ENCODE measurements at regions not wholly inside any gene's neighbourhood (a gene's known extent, or its start where the extent isn't known, plus 50 kb on each side); places are given as distances from the start of the nearest gene placed in this dataset.

DNA sequence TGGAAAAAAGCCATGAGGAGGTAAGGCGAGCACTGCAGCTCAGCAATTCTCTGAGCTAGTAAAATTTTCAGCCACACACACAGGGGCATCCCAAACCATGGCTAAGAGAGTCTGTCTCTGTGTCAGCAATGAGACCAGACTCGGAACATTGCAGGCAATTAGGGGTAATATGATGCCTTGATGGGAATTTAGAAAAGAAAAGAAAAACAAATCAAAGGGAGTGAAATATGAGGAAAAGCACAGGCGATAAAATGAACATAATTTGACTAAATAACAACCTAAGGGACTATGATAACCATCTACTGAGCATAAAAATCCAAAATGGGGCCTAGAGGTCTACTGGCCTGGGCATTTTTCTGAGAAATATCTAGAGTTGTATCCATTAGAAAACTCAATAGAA is 546.0 kb upstream of the PSMD7 start:
- no peak overlapping the region for H3K4me3 ChIP-seq (ENCODE audit: low read depth, low read length)
- TF ChIP-seq, protein P1, sequence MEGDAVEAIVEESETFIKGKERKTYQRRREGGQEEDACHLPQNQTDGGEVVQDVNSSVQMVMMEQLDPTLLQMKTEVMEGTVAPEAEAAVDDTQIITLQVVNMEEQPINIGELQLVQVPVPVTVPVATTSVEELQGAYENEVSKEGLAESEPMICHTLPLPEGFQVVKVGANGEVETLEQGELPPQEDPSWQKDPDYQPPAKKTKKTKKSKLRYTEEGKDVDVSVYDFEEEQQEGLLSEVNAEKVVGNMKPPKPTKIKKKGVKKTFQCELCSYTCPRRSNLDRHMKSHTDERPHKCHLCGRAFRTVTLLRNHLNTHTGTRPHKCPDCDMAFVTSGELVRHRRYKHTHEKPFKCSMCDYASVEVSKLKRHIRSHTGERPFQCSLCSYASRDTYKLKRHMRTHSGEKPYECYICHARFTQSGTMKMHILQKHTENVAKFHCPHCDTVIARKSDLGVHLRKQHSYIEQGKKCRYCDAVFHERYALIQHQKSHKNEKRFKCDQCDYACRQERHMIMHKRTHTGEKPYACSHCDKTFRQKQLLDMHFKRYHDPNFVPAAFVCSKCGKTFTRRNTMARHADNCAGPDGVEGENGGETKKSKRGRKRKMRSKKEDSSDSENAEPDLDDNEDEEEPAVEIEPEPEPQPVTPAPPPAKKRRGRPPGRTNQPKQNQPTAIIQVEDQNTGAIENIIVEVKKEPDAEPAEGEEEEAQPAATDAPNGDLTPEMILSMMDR (IDR thresholded peaks at IDR 0.05; ENCODE audit: low read depth, low read length) = no peak
- in situ Hi-C loops (cut with HindIII; ENCODE audit: low sequenced_read_pairs) = no loop called here
- no peak for DNase-seq (ENCODE audit: low read depth, low spot score)

DNA sequence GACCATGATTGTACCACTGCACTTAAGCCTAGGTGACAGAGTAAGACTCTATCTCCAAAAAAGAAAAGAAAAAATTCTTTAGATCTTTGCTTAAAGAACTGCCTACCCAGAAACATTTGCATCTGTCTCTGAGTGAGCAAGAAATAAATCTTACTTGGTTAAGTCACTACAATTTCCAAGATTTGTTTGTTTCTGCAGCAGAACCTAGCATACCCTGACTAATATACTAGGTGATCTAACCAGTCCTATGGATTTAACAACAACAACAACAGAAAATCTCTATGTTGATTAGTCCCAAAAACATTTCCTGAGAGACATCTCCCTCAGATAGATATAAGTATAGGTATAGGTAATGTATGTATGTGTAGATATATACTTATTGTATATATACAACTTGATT is 549.3 kb upstream of the PSMD7 start:
- in situ Hi-C loops (cut with HindIII; ENCODE audit: low sequenced_read_pairs) = no loop called here
- no peak overlapping the region for H3K4me3 ChIP-seq (ENCODE audit: low read depth, low read length)
- DNase-seq (ENCODE audit: low read depth, low spot score) = no peak
- TF ChIP-seq, protein P1 (IDR thresholded peaks at IDR 0.05; ENCODE audit: low read depth, low read length) = no peak

DNA sequence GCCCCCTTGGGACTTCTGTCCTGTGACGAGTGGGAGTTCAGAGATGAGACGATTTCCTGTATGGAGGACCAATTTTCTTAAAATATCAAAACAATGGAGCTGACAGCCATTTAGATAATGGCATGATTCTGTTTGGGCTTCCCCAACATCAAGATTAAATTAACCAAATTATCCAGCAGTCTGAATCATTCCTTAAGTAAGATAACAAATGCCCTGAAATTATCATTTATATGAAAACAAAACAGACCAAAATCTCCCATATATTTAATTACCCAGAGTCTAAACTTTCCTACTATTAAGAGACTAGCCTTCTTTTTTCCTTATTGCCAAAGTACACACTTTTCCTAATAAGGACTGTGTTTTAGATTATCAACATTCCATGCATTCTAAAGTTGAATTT is 550.1 kb upstream of the PSMD7 start:
- TF ChIP-seq, protein P1 (IDR thresholded peaks at IDR 0.05; ENCODE audit: low read depth, low read length) = no peak
- no peak for DNase-seq (ENCODE audit: low read depth, low spot score)
- H3K4me3 ChIP-seq (ENCODE audit: low read depth, low read length) = no peak overlapping the region
- in situ Hi-C loops (cut with HindIII; ENCODE audit: low sequenced_read_pairs) = no loop called here

DNA sequence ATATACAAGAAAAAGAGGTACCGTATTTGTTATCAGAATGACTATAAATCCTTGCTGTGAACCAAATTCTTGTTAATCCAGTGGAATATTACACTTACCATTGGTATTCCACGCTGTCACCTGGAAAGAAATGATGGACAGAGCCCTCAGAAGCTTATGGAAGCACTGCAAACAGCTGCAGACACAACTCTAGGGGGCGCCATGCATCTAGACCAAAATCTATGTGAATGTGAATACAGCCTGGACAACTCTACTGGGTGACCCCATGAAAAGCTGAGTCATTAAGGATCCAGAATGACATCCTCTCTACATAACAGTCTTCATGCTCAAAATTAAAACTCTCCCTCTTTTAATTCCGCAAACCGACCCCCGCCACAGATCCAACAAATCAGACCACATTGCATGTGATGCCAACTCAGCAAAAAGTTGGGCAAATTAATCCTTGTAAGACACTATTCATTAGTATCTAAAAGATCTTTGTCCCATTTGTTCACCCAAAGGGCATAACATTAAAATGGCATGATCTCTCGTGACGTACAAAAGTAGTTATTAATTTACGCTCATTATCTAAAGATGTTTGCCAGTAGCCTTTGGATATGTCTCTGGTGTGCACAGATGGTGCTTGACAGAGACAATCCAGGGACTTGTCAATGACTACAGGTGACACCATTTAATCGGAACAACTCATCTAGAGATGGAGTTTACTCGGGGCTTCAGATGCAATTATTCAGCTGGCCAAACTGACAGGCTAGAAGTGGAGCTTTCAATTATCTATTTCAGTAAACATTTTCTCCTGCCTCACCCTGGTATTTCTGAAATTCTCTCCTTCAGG is 552.7 kb upstream of the PSMD7 start:
- DNase-seq (ENCODE audit: low read depth, low spot score) = no peak
- TF ChIP-seq, protein P1 (IDR thresholded peaks at IDR 0.05; ENCODE audit: low read depth, low read length) = no peak
- in situ Hi-C loops (cut with HindIII; ENCODE audit: low sequenced_read_pairs) = no loop called here

DNA sequence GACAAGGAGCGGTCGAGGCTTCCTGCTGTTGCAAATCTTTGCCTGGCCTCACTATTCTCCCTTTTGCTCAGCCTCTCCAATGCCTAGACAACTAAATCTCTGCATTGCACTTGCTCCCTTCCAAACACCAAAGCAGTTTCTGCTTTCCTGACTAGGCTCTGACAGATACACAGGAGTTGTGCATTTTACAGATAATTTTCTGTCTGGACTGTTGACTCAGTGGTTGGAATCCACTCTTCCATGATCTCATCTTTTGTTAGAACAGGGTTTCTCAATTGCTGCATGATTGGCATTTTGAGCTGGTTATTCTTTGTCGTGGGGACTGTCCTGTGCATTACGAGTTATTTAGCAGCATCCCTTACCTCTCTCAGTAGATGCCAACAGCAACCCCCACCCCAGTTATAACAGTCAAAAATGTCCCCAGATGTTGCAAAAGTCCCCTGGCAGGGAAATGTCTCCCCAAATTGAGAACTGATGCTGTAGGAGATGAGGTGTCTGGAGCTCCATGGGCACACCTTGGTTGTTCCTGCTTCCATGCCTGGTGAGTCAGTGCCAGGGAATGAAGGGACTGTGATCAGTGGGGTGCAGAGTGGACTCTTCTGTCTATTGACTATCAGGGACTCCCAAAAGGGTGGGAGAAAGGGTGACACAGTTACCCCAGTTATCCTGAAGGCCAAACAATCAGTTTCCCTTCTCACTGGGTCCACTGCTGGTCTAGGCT is 557.4 kb upstream of the PSMD7 start:
- in situ Hi-C loops (cut with HindIII; ENCODE audit: low sequenced_read_pairs) = no loop called here
- DNase-seq (ENCODE audit: low read depth, low spot score) = no peak
- TF ChIP-seq, protein P1 (IDR thresholded peaks at IDR 0.05; ENCODE audit: low read depth, low read length) = no peak
- no peak overlapping the region for H3K4me3 ChIP-seq (ENCODE audit: low read depth, low read length)

More for the DNA sequence above, 552.7 kb upstream of the PSMD7 start:
- no peak overlapping the region for H3K4me3 ChIP-seq (ENCODE audit: low read depth, low read length)

DNA sequence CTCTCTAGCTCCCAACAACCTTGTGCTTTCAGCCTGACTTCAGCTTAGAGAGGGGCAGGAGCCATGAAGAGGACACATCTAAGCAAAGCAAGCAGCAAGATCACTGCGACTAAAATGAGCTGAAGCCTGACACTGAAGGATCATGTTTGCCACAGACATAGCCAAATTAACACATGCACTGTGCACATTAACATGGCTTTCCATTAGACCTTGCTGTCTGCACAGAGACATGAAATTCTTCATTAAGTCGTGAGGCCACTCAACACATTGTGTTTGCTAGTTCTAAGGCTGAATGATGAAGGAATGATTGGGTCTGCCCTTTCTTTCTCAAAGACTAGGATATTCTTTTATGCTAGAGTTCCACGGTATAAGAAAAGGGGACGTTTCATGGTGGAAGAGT is 558.3 kb upstream of the PSMD7 start:
- DNase-seq (ENCODE audit: low read depth, low spot score) = no peak
- TF ChIP-seq, protein P1 (IDR thresholded peaks at IDR 0.05; ENCODE audit: low read depth, low read length) = no peak
- in situ Hi-C loops (cut with HindIII; ENCODE audit: low sequenced_read_pairs) = no loop called here
- H3K4me3 ChIP-seq (ENCODE audit: low read depth, low read length) = no peak overlapping the region
